NCI-H1105 (cell line): ENCODE measurements at regions not wholly inside any gene's neighbourhood (a gene's known extent, or its start where the extent isn't known, plus 50 kb on each side); places are given as distances from the start of the nearest gene placed in this dataset.
"Not testable (repeated sequence)": the region's sequence is repeated elsewhere in the genome, so short reads cannot be mapped to it uniquely, and the experiment has no call there.

Source experiments
- DNase-seq: peaks from one replicate; lab custom pipeline; 2025; lab: John Stamatoyannopoulos, UW

DNA sequence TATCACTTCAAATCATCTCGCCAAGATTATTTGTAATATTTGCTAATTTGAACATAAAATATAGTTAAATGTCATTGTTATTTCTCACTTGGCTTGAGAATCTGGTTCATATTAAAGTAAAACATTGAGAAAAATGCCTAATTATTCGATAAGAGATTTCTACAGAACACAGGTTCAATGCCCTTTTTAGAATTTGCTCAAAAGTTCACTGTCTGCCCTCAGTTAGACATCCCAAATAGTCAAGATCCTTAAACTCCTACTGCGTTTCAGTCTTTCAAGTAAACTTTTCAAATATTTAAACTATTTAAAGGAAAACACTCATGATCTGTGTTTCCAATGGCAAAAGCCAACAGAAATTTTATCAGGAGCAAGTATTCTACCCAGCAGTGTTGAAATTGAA is 204.1 kb upstream of the AGTR1 start:
- DNase-seq, result no peak

DNA sequence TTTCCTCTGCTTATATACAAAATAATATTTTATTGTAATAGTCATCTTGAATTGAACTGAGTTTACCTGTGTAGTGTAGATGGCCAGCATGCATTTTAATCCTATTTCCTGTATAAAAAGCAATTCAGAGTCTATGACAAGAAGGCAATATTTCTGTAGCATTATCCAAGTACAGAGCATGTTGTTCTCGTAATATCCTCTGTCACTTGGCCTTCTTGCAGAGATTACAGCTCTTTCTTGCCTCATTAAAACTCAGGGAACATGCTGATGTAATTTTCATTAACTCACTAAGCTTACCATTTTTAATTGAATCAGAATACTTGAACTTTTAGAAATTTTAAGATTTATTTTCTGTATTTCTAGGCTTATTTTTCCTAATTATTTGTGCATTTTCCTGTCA is 203.3 kb upstream of the AGTR1 start:
- DNase-seq, result no peak

DNA sequence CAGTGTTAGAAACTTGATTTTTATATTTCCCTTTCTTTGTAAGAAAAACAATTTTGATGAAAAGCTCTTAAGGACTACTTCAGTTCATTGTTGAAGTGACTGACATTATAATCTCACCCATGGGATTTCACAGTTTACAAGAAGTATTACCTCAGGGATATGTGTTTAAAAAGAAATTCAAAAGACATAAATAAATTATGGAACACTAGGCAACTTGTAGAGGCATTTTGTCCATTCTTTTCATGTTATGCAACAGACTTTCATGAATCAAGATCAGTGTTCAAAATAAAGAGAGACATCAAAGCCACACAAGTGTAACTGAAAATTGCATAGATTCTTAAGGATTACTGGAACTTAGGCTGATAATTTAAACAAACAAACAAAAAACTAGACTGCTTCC is 196.8 kb upstream of the AGTR1 start:
- no peak for DNase-seq

DNA sequence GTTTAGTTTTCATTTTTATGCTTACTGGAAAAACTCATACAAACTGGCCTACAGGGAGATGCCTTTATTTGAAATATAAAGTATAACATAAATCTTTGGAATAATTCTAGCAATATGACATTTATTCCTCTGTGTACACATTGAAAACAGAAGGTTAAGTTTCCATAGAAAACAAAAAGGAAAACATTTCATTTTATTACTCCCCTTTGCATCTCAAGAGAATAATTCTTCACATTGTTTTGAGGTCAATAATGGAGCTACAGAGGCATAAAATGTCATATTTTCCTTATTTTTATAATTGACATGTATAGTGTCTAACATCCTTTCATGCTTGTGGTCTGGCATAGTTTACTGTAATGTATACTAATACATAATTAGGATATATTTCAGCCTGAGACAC is 187.6 kb upstream of the AGTR1 start:
- DNase-seq, result no peak

DNA sequence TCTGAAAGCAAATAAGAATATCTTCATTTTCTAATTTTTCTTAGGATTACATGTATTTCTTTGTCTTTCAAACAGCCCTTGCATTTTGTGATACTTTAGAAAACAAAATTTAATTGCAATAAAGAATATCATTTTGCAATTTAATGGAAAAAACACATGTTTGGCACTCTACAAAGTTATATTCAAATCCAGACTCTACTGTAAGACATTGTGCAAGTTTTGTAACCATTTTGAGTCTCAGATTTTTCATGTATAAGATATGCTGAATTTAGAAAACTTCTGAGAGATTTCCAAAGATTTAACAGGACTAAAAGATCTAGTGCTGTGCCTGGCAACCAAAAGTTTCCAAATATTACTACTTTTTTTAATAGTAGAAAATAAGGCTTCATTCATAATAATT is 187.1 kb upstream of the AGTR1 start:
- DNase-seq, result no peak

DNA sequence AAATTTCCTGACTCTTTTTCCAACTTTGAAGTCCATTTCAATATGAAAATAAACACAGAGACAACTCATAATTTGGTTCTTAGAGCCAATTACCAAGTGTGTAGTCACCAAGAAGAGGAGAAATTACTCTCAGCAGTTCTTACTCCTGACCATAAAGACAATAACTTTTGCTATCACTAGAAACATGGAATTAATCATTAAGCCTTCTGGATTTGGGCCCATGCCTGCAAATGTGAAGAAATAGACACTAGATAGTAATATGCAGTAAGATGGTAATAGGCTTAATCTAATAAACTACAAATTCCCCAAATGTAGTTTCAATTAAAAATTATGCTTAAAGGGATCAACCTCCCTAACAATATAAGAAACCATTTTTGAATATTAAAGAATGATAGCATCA is 185.1 kb upstream of the AGTR1 start:
- DNase-seq, result no peak

DNA sequence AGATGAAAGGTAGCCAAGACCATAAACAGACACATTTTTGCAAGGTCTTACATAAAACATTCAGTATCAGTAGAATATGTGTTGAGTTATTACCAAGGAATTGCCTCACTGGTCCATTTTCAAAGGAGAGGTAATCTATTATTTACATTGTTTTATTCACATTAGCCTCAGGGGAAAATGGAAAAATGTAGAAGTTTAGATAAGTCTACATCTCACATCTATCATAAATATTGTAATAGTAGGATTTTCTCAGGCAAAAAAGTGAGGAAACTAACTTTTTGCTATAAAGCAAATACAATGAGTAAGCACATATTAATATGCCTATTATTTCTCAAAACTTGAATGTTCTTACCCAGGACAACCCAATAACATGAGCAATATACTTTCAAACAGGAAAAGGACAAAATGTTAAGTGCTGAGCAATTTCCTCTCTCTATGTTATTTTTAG is 184.6 kb upstream of the AGTR1 start:
- no peak for DNase-seq

DNA sequence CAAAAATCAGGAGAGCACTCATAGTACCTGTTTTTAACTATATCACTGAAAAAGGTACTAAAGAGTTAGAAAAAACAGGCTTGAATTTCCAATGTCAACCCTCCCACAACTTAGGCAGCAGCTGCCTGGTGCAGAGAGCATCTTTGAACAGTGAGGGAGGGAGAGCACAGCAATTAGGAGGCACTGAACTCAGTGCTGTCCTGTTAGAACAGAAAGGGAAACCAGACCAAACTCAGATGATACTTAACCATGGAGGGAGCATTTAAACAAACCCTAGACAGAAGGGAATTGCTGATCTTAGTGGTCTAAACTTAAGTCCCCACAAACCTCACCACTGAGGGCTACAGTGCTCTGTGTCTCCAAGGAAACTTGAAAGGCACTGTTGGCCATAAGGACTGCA is 179.2 kb upstream of the AGTR1 start:
- DNase-seq, result no peak

DNA sequence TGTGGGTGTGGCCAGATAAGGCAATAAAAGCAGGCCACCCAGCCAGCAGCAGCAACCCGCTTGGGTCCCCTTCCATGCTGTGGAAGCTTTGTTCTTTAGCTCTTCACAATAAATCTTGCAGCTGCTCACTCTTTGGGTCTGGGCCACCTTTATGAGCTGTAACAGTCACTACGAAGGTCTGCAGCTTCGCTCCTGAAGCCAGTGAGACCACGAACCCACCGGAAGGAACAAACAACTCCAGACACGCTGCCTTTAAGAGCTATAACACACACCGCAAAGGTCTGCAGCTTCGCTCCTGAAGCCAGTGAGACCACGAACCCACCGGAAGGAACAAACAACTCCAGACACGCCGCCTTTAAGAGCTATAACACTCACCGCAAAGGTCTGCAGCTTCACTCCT is 172.1 kb upstream of the AGTR1 start:
- not testable (repeated sequence) for DNase-seq

DNA sequence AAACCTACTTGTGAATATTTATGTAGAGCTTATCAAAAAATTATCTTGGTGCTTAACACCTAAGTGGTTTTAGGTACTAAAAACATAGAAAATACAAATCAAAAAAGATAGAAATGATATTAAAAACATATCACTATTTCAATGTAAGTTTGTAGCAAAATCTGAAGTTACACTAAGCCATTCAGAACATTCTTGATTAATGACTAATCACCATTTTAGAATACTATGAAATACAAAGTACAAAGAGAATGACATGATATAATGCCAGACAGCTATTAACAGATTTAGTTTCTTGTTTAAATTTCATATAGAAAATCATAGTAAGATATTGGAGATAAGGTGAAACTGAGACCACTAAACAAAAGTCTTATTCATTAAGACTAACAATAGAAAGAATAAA is 169.7 kb upstream of the AGTR1 start:
- no peak for DNase-seq

DNA sequence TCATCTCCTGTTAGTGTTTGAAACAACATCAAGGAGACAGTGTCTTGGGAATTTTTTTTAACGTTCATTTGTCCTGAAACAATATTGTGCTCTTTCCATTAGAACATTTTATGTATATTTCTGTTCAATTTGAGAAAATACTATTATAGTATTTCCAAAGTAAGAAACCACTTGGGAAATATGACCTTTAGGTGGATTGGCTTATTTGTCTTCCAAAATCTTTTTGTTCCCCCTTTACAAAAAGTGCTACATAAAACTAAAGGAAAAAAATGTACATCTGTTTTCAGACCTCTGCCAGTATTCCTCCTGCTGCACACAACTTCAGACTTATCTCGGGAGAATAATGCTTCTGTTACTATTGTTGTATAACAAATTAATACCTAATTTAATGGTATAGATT is 165.9 kb upstream of the AGTR1 start:
- no peak for DNase-seq

DNA sequence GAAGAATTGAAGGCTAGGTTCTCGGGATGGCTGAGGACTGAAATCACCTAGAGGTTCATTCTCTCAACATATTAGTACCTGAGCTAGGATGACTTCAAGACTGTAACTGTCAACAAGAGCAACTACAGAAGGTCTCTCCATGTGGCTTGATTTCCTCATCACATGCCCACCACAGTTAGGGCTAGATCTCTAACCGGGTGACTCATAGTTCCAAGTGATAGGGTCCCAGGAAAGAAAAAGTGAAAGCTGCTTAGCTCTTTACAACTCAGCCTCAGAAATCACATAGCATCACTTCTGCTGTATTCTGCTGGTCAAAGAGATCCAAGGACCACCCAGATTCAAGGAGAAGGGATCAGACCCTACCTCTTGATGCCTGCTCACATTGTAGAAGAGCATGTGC is 165.4 kb upstream of the AGTR1 start:
- no peak for DNase-seq

DNA sequence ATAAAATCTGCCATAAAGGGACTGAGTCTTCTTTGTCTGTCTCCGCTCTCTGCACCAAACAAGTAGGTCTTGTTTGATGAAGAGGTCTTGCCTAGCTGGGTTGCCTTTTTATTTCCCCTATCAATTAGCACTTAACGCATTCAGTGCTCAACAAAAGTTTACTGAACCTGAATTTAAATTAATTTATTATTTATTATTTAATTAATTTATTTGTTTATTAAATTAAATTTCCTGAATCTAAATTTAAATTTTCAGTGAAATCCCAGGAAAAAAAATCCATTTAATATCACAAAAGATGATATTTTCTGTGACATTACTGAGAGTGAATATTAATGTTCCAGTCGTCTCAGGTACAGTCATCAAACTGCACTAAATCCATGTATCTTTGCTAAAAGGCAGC is 164.9 kb upstream of the AGTR1 start:
- no peak for DNase-seq

DNA sequence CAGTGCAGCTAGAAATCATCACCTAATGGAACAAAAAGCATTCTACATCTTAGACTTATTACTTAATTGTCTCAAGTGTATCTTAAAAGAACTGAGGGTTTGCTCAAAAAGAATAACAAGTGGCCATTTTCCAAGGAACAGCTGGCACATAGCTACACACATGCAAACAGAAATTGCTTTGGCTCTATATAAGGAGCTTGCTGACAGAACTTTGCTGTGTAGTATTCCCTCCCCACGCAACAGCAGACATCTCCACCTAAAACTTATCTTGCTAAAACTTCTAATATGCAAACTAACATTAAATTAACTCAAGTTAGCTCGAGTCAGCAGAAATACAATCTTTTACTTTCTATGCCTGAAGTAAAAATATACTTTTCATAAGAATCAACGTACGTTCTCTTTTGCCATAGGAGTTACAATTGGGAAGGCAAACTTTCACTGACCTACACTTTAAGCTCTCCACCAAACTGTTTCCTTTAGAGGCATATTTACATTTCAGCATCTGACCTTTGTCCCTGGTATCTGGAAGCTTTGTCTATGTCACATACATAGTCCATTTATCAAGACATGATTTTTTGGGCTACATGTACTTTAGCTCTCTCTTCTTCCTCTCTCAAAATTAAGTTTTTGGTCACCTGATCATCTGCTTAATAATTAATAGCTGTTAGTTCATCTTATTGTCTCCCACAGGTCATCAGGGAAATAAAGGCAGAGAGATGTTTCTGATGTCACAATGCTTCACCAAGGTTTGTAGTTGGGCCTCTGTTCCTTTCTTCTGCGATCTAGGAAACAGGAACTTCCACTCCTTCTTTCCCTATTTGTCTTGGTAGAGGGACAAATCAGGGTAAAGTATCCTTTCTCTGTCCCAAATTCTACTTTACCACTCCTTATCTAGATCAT is 163.4 kb upstream of the AGTR1 start:
- DNase-seq, result no peak

DNA sequence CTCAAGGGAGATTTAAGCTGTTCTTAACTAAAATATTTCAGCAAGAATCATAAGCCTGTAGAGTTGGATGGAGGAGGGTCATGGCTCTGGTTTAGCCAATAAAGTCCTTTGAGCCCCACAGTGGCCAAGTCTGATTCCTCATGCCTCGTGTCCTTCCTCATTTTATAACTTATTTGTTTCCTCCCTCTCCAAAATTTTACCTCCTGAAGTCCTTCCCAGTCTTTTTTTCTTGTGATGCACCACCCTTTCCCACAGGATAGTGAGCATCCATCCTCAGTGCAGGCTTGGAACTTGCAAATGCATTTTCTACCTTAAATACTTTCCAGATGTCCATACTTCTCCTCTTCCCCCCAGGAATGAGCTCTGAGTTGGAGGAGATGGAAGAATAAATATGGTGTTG is 162.7 kb upstream of the AGTR1 start:
- no peak for DNase-seq

DNA sequence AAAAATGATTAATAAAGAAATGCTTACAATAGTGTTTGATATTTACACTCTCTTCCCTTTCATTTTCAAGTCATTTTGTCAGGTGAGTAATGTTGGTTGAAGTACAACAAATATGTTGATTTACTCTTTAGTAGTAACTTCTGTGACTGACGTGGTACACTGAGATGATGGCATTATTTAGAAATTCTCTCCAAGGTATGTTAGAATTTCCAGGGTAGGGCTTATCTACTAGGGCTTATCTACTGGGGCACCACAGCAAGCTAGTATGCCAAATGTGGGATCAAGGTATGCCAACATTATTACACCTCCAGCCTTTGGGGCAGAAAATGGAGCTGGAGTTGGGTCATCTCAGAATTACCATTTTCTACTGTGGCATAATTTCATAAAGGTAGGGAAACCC is 157.4 kb upstream of the AGTR1 start:
- no peak for DNase-seq

DNA sequence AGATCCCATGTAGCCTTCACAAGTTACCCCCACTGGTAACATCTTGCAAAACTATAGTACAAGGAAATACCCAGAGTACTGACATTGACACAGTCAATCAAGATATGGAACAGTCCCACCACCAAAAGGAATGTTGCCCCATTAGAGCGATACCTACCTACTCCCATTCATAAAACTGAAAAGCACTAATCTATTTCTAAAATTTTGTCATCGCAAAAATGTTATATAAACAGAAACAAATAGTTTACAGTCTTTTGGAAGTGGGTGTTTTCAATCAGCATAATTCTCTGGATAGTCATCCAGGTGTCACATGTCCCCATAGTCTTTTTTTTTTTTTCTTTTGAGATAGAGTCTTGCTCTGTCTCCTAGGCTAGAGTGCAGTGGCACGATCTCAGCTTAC is 156.9 kb upstream of the AGTR1 start:
- DNase-seq, result no peak

DNA sequence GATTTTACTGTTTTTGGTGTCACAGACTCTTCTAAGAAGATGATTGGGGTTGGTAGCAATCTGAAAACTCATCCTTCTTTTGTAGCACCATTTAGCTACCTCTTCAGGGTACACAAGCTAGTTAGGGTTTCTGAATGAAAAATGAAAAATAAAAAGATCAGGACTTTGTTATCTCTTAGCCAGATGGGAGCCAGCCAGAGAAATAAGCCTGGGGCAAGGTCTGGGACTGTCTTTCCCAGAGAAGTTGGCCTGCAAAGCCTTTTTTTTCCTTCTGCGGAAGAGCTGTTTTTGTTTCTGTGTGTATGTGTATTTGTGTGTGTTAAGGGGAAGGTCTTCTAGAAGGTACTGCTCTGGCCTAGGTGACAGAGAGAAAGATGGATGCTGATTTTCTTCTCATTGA is 150.7 kb upstream of the AGTR1 start:
- DNase-seq, result no peak

DNA sequence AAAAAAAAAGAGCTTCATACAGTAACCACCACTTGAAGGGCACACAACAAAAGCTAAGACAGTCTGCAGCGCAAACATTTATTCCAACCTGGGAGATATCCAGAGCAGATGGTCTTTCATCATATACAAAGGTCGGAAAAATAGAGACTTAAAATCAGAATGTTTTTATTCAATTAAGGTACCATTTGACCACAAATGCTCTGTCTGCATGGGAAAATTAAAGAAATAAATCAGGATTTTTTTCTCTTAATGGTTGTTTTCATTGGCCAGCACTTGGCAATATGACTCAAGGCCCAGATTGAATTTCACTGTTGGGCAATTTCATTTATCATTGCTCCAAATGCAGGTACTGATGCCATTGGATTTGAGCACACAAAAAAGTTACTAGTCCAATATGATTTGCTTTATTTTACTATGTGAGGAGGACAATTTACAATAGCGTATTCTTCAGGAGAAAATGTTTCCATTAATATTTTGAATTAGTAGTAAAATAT is 145.9 kb upstream of the AGTR1 start:
- DNase-seq, result no peak

DNA sequence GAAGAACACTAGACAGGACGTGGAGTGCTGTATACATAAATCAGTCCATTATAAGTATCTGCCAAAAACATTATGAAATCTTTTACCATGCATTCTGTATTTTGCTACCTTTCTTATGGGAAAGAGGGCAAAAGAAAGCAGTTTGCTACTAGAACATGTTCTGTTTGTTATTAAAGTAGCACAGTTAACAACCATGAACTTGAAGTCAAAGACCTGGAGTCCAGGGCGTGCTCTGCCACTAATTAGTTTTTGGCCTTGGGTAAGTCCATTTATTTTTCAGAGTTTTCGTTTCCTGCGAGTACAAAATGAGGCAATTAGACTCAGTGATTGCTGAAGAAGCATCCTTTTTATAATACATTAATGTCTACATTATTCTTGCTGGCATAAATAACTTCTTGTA is 143.3 kb upstream of the AGTR1 start:
- DNase-seq, result no peak

DNA sequence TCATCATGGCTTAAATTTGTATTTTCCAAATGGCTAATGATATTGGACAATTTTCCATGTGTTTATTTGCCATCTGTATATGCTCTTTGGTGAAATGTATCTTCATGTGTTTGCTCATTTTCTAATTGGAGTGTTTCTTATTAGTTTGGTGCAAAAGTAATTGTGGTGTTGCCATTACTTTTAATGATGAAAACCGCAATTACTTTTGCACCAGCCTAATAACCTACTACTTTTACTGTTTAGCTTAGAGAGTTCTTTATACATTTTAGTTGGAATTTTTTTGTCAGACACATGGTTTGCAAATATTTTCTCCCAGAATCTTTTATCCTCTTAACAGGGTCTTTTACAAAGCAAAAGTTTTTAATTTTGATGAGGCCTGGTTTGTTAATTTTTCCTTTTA is 141.0 kb upstream of the AGTR1 start:
- DNase-seq, result no peak

DNA sequence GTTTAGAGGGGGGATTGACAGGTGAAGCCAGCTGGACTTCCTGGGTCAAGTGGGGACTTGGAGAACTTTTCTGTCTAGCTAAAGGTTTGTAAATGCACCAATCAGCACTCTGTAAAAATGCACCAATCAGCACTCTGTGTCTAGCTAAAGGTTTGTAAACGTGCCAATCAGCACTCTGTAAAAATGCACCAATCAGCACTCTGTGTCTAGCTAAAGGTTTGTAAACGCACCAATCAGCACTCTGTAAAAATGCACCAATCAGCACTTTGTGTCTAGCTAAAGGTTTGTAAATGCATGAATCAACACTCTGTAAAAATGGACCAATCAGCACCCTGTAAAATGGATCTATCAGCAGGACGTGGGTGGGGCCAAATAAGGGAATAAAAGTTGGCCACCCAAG is 120.1 kb upstream of the AGTR1 start:
- not testable (repeated sequence) for DNase-seq

DNA sequence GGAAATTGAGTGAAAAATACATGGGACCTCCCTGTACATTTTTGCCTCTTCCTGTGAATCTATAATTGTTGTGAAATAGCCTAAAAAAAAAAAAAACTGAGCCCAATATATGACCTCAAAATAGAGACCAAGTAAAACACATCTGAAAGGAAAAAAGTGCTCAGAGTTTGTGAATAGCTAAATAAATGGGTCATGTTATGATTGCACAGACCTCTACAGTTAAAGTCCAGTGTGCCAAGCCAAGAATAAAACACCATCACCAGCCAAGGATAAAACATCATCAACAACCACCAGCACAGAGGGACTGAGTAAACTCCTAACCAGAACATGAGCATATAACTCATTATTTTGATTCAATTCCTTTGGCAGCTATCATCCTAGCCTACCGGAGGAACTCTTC is 115.6 kb upstream of the AGTR1 start:
- DNase-seq, result no peak

DNA sequence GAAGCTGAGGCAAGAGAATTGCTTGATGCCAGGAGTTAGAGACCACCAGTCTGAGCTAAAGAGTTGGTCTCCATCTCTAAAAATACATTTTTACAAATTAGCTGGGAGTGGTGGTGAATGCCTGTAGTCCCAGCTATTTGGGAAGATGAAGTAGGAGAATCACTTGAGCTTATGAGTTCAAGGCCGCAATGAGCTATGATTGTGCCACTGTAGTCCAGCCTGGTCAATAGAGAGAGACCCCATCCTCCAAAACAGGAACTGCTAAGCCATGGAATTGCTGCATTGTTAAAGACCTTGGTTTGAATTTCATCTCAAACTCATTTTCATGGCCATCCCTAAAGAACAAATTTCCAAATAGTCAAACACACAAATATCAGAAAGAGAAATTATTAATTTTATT is 113.9 kb upstream of the AGTR1 start:
- no peak for DNase-seq
